ENCODE measurements at regions not wholly inside any gene's neighbourhood (a gene's known extent, or its start where the extent isn't known, plus 50 kb on each side); places are given as distances from the start of the nearest gene placed in this dataset.

- no peak for TF ChIP-seq PBX3 (IDR thresholded peaks at IDR 0.05)
- TF ChIP-seq CHD2 (IDR thresholded peaks at IDR 0.05; ENCODE audit: low read length, partially characterized antibody), result no peak
- TF ChIP-seq TAF1 (IDR thresholded peaks at IDR 0.05; ENCODE audit: borderline replicate concordance, low read depth, low read length), result no peak
- TF ChIP-seq GABPA (IDR thresholded peaks at IDR 0.05; ENCODE audit: low read depth), result no peak
- 0 out of 2 replicates have a peak, but pooled peaks have one; percentile 11 for TF ChIP-seq FOXJ3 (CRISPR knock-in tag; IDR thresholded peaks at IDR 0.05)
These were observed 273.3 kb downstream of the TNS1 start (continued) for GRCh38 chr2:217729421-217730053.

GRCh38 chr2:217727801-217728200 is 275.0 kb downstream of the TNS1 start:
- no peaks in the 10 kb centered on the region for H4K20me1 ChIP-seq (ENCODE audit: insufficient read depth)
- WGBS (ENCODE audit: low lambda C conversion rate), result 91% methylated on average over 7 of the region's 7 CpGs
- CTCF ChIA-PET, result interaction anchor here (2.1 to 2.2 kb wide), 2 partner anchors 58 to 77 kb away, joined by 5 to 7 read pairs; no protein-coding TSS in a partner anchor

More at GRCh38 chr2:217727801-217728200, 275.0 kb downstream of the TNS1 start:
- Histone ChIP-seq H3K4me1 (ENCODE audit: control insufficient read depth in 1 of 2, insufficient read depth in 2 of 2, low read depth in 1 of 2, low read length in 1 of 2) (peaks cover 14 to 25% of the 10 kb centered on the region in 2 experiments), H3F3A (replicated peaks; ENCODE audit: insufficient read depth) (peaks cover 6% of the 10 kb centered on the region), H3K79me2 (ENCODE audit: insufficient read depth) (no peaks in the 10 kb centered on the region), H3K9me2 (no peaks in the 10 kb centered on the region), H3K4me2 (no peak overlapping the region), H3K9ac (no peak overlapping the region), H2AFZ (ENCODE audit: low read depth) (no peak overlapping the region), H3K27ac (ENCODE audit: low read depth in 2 of 2, low read length in 1 of 2) (no peak overlapping the region), H3K9me3 (no peaks in the 10 kb centered on the region), H3K4me3 (ENCODE audit: low read depth in 2 of 2, low read length in 1 of 2) (no peak overlapping the region), H3K27me3 (ENCODE audit: insufficient read depth) (no peaks in the 10 kb centered on the region), H3K36me3 (replicated peaks in 1 of 2; ENCODE audit: control insufficient read depth in 1 of 2, insufficient read depth in 2 of 2, low read length in 1 of 2) (no peaks in the 10 kb centered on the region)
- no peak for DNase-seq
- no peak for TF ChIP-seq FOSL2 (IDR thresholded peaks at IDR 0.05; ENCODE audit: borderline replicate concordance, low read depth)
- TF ChIP-seq REST (IDR thresholded peaks at IDR 0.05; ENCODE audit: low read depth, low read length), result no peak
- no peak for TF ChIP-seq JUND (IDR thresholded peaks at IDR 0.05)
- no peak for TF ChIP-seq TAF1 (IDR thresholded peaks at IDR 0.05; ENCODE audit: borderline replicate concordance, low read depth, low read length)
- TF ChIP-seq CTCF (IDR thresholded peaks at IDR 0.05), result no peak
- TF ChIP-seq NFIC (IDR thresholded peaks at IDR 0.05; ENCODE audit: borderline replicate concordance), result no peak
- no peak for TF ChIP-seq ZBTB33 (IDR thresholded peaks at IDR 0.05; ENCODE audit: borderline replicate concordance, low read depth)
- no peak for TF ChIP-seq RFX5 (IDR thresholded peaks at IDR 0.05; ENCODE audit: low read length)
- TF ChIP-seq POLR2AphosphoS5 (IDR thresholded peaks at IDR 0.05; ENCODE audit: low read depth, low read length), result no peak
- no peak for TF ChIP-seq MXI1 (IDR thresholded peaks at IDR 0.05; ENCODE audit: low read depth, low read length)
- no peak for TF ChIP-seq RXRA (IDR thresholded peaks at IDR 0.05; ENCODE audit: borderline replicate concordance, low read depth)
- no peak for TF ChIP-seq EZH2phosphoT487 (IDR thresholded peaks at IDR 0.05; ENCODE audit: borderline replicate concordance, low read depth)
- no peak for TF ChIP-seq CHD2 (IDR thresholded peaks at IDR 0.05; ENCODE audit: low read length, partially characterized antibody)
- no peak for TF ChIP-seq PBX3 (IDR thresholded peaks at IDR 0.05)
- TF ChIP-seq EP300 (IDR thresholded peaks at IDR 0.05; ENCODE audit: borderline replicate concordance in 1 of 2, low read depth in 1 of 2, low read length in 1 of 2), result no peak
- POLR2A ChIA-PET, result no interaction called here
